GM21526 (cell line): ENCODE measurements at regions not wholly inside any gene's neighbourhood (a gene's known extent, or its start where the extent isn't known, plus 50 kb on each side); places are given as distances from the start of the nearest gene placed in this dataset.
"Not testable (repeated sequence)": the region's sequence is repeated elsewhere in the genome, so short reads cannot be mapped to it uniquely, and the experiment has no call there.

Experiments
- ATAC-seq: cut with Tn5 transposase; IDR thresholded peaks from one replicate; pipeline ENCODE4 v1.9.1; 2021; ENCODE audit warnings: moderate library complexity; ENCODE audit not compliant: unreplicated experiment, low FRiP score

GRCh38 chr15:31433091-31433490 is 106.5 kb downstream of the KLF13 start:
- ATAC-seq = no peak

GRCh38 chr15:31433574-31433973 is 106.9 kb downstream of the KLF13 start:
- no peak for ATAC-seq

GRCh38 chr15:31434275-31434587 is 107.6 kb downstream of the KLF13 start:
- no peak for ATAC-seq

GRCh38 chr15:31434588-31435260 is 108.1 kb downstream of the KLF13 start:
- peak; percentile 36 for ATAC-seq

GRCh38 chr15:31435261-31435911 is 108.8 kb downstream of the KLF13 start:
- peak; percentile 54 for ATAC-seq

GRCh38 chr15:31435912-31436628 is 109.4 kb downstream of the KLF13 start:
- no peak for ATAC-seq

- ATAC-seq = no peak
Measured at GRCh38 chr15:31437686-31438085, 111.1 kb downstream of the KLF13 start.

GRCh38 chr15:31438601-31439265 is 112.1 kb downstream of the KLF13 start:
- no peak for ATAC-seq

GRCh38 chr15:31439328-31439727 is 112.7 kb downstream of the KLF13 start:
- ATAC-seq = no peak

GRCh38 chr15:31440216-31440615 is 113.6 kb downstream of the KLF13 start:
- not testable (repeated sequence) for ATAC-seq

- no peak for ATAC-seq
Measured at GRCh38 chr15:31440754-31441311, 114.2 kb downstream of the KLF13 start.

- ATAC-seq = no peak
Measured at GRCh38 chr15:31442226-31442625, 115.6 kb downstream of the KLF13 start.

GRCh38 chr15:31442699-31443111 is 116.1 kb downstream of the KLF13 start:
- ATAC-seq = no peak

GRCh38 chr15:31444844-31445243 is 118.2 kb downstream of the KLF13 start:
- peak; percentile 43 for ATAC-seq

- no peak for ATAC-seq
Measured at GRCh38 chr15:31446546-31446945, 119.9 kb downstream of the KLF13 start.

- ATAC-seq = no peak
Measured at GRCh38 chr15:31447931-31448634, 121.4 kb downstream of the KLF13 start.

- no peak for ATAC-seq
Measured at GRCh38 chr15:31448635-31448979, 122.0 kb downstream of the KLF13 start.

- no peak for ATAC-seq
Measured at GRCh38 chr15:31452595-31453557, 126.2 kb downstream of the KLF13 start.

GRCh38 chr15:31453558-31454318 is 127.1 kb downstream of the KLF13 start:
- no peak for ATAC-seq
